ENCODE measurements at regions not wholly inside any gene's neighbourhood (a gene's known extent, or its start where the extent isn't known, plus 50 kb on each side); places are given as distances from the start of the nearest gene placed in this dataset.

GRCh38 chr4:63226229-63226628 is 1183.0 kb downstream of the TECRL start:
- no peaks in the 10 kb centered on the region for H3K27me3 ChIP-seq (ENCODE audit: insufficient read depth)
- no peaks in the 10 kb centered on the region for H3K79me2 ChIP-seq (ENCODE audit: insufficient read depth)
- WGBS (ENCODE audit: low lambda C conversion rate): 18% methylated on average over 1 of the region's 1 CpG
- POLR2A ChIA-PET: no interaction called here
- H3F3A ChIP-seq (replicated peaks; ENCODE audit: insufficient read depth): no peaks in the 10 kb centered on the region
- H3K4me3 ChIP-seq (ENCODE audit: low read depth in 2 of 2, low read length in 1 of 2): no peak overlapping the region
- H3K9me3 ChIP-seq: no peaks in the 10 kb centered on the region
- H3K4me1 ChIP-seq (ENCODE audit: control insufficient read depth in 1 of 2, insufficient read depth in 2 of 2, low read depth in 1 of 2, low read length in 1 of 2): no peaks in the 10 kb centered on the region
- H2AFZ ChIP-seq (ENCODE audit: low read depth): no peak overlapping the region
- H3K9me2 ChIP-seq: no peaks in the 10 kb centered on the region
- H3K4me2 ChIP-seq: no peak overlapping the region
- no peaks in the 10 kb centered on the region for H4K20me1 ChIP-seq (ENCODE audit: insufficient read depth)
- no peak overlapping the region for H3K27ac ChIP-seq (ENCODE audit: low read depth in 2 of 2, low read length in 1 of 2)
- H3K36me3 ChIP-seq (replicated peaks in 1 of 2; ENCODE audit: control insufficient read depth in 1 of 2, insufficient read depth in 2 of 2, low read length in 1 of 2): no peaks in the 10 kb centered on the region
- H3K9ac ChIP-seq: no peak overlapping the region
- no peak for DNase-seq
- TF ChIP-seq ELF1 (IDR thresholded peaks at IDR 0.05) (no peak), FOSL2 (IDR thresholded peaks at IDR 0.05; ENCODE audit: borderline replicate concordance, low read depth) (no peak), RAD21 (IDR thresholded peaks at IDR 0.05; ENCODE audit: low read length) (no peak), MAX (IDR thresholded peaks at IDR 0.05; ENCODE audit: low read depth) (no peak), FOXM1 (IDR thresholded peaks at IDR 0.05; ENCODE audit: low read depth) (no peak), REST (IDR thresholded peaks at IDR 0.05; ENCODE audit: low read depth, low read length) (no peak), CTCF (IDR thresholded peaks at IDR 0.05) (no peak), FOXJ3 (CRISPR knock-in tag; IDR thresholded peaks at IDR 0.05) (no peak), RXRA (IDR thresholded peaks at IDR 0.05; ENCODE audit: borderline replicate concordance, low read depth) (no peak), POLR2AphosphoS5 (IDR thresholded peaks at IDR 0.05; ENCODE audit: low read depth, low read length) (no peak), TAF1 (IDR thresholded peaks at IDR 0.05; ENCODE audit: borderline replicate concordance, low read depth, low read length) (no peak), SIN3A (IDR thresholded peaks at IDR 0.05; ENCODE audit: borderline replicate concordance, low read depth, low read length) (no peak), GABPA (IDR thresholded peaks at IDR 0.05; ENCODE audit: low read depth) (no peak), CHD2 (IDR thresholded peaks at IDR 0.05; ENCODE audit: low read length, partially characterized antibody) (no peak), RFX5 (IDR thresholded peaks at IDR 0.05; ENCODE audit: low read length) (no peak), ZBTB33 (IDR thresholded peaks at IDR 0.05; ENCODE audit: borderline replicate concordance, low read depth) (no peak), USF2 (IDR thresholded peaks at IDR 0.05; ENCODE audit: borderline replicate concordance, low read depth, low read length) (no peak), SMC3 (IDR thresholded peaks at IDR 0.05; ENCODE audit: low read depth, low read length) (no peak), GATA2 (CRISPR knock-in tag; IDR thresholded peaks at IDR 0.05) (no peak)
- CTCF ChIA-PET: no interaction called here
